GM12864 (cell line): ENCODE measurements at regions not wholly inside any gene's neighbourhood (a gene's known extent, or its start where the extent isn't known, plus 50 kb on each side); places are given as distances from the start of the nearest gene placed in this dataset.

ENCODE experiments used
- DNase-seq: peaks from one replicate; pipeline ENCODE4 v3.0.0-alpha.2; 2011; ENCODE audit warnings: low read depth
- H3K4me3 ChIP-seq: 2 replicates; pipeline ENCODE4 v1.5.1; 2011; ENCODE audit warnings: mild to moderate bottlenecking, low read depth, low read length, control low read depth
- CTCF ChIP-seq: IDR thresholded peaks from 2 replicates; pipeline ENCODE4 v1.5.1; 2011; ENCODE audit warnings: low read depth, mild to moderate bottlenecking, moderate library complexity, low read length, control low read depth, inconsistent platforms; ENCODE audit errors: missing control alignments

GRCh38 chr18:26646901-26647300, 98.5 kb upstream of the KCTD1 start:
- no peak overlapping the region for H3K4me3 ChIP-seq
- DNase-seq, result no peak
- TF ChIP-seq CTCF, result no peak

GRCh38 chr18:26642440-26643348, 94.3 kb upstream of the KCTD1 start:
- H3K4me3 ChIP-seq, result no peak overlapping the region
- TF ChIP-seq CTCF, result no peak
- DNase-seq, result no peak

DNA sequence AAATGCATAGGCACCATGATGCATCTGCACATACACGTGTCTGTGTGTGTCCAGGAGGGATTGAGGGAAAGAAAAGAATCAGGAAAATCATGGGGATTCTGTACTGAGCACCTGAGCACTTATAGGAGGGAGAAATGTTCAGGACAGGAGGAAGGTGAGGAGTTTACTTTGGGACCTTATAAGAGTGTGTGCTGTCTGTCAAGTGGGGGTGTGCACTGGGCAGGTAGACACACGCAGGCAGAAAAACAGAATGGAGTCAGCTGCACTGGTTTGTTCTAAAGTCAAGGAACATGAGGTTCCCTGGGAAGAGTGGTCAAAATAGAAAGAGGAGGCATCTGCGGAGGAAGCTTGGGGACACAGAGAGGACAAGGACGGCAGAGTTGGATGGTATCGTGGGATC, 92.2 kb upstream of the KCTD1 start:
- TF ChIP-seq CTCF, result no peak
- no peak overlapping the region for H3K4me3 ChIP-seq
- no peak for DNase-seq

DNA sequence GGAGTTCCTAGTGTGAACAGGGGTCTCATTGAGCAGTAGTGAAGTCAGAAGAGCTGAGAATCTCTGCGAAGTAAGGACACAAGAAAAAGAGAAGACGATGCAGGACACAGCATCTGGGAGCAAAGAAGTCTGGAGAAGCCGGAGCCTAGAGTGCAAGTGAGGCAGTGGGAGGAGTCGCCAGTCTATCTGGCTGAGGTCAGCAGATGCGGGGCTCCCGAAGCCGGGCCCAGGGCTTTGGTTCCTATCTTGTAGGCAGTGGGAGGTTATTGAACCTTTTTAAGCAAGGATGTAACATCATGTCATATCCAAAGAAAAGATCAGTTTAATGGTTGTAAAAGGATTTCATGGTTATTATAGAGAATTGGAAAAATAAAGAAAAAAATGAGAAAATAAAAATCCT, 90.8 kb upstream of the KCTD1 start:
- TF ChIP-seq CTCF, result no peak
- H3K4me3 ChIP-seq, result no peak overlapping the region
- DNase-seq, result no peak

DNA sequence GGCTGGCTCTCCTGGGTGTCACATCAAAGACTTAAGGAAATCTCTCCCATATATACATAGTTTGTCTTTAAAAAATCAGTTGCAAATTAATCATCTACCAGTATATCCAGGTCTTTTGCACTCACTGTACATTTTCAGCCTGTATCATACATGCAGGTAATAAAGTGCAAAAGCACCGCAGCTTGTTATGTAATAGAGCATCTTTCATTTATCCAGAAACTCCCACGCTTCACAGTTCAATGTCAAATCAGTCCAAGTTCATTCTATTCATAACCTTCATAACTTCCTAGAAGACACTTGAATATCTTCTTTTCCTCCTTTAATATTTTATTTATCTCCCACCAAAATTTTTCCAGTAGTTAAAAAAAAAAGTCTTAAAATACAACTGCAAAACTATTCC, 89.6 kb upstream of the KCTD1 start:
- TF ChIP-seq CTCF, result no peak
- DNase-seq, result no peak
- H3K4me3 ChIP-seq, result no peak overlapping the region

- no peak for DNase-seq
- no peak overlapping the region for H3K4me3 ChIP-seq
- no peak for TF ChIP-seq CTCF
Observed at GRCh38 chr18:26637324-26637723, 89.0 kb upstream of the KCTD1 start.

DNA sequence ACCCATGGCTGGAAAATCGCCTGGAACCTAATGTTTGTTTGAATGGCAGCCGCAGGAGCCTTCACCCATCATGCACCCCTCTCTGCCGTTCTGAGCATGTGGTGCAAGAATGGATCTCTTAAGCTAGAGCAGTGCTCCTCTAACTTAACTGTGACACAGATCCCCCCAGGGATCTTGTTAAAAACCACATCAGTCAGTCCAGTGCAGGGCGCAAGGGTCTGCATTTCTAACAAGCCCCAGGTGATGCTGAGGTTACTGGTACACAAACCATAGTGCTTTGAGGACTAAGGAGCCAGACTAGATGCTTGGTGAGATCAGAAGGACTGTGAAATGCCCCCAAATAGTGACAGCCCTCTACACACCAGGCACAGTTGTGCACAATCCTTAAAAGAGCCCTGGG, 87.1 kb upstream of the KCTD1 start:
- H3K4me3 ChIP-seq, result no peak overlapping the region
- TF ChIP-seq CTCF, result no peak
- DNase-seq, result no peak
